ENCODE measurements at regions not wholly inside any gene's neighbourhood (a gene's known extent, or its start where the extent isn't known, plus 50 kb on each side); places are given as distances from the start of the nearest gene placed in this dataset.

- intact Hi-C loops (cut with DNase I): no loop called here
- DNase-seq: no peak
Measured at GRCh38 chr6:21457647-21458046, 135.9 kb upstream of the SOX4 start.

DNA sequence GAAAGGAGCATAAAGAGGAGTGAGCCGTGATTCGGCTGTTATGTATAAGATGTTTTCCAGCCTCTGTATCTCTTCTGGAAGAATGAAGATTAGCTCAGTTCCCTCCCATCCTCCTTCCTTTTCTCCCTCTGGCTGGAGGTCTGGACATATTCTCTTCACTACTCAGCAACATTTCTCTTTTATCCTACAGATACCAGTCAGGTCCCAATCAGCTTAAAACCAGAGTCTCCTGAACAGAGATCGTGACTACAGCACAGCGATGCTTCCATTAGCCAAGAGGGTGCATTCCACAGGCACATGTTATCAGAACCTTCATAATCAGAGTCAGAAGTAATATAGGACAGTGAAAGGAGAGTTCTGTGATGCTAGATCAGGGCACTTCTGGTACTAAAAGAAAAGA lies 133.9 kb upstream of the SOX4 start:
- DNase-seq: no peak
- intact Hi-C loops (cut with DNase I): no loop called here

GRCh38 chr6:21461844-21462518 lies 131.6 kb upstream of the SOX4 start:
- intact Hi-C loops (cut with DNase I): no loop called here
- DNase-seq: no peak

DNA sequence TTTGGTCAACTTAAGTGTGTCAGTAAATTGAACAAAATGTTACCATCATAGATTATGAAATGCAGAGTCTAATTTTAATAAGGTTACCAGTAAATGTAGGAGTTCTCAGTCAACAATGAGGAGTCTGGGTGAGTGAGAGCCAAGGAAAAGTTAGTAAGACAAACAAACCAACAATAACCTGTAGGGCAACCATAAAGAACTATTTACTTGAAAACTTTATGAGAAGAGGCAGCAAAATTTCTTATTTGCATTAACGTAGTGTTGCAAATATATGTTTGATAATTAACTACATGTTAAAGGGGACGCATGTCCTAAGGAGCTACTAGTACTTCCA lies 131.1 kb upstream of the SOX4 start:
- intact Hi-C loops (cut with DNase I): no loop called here
- DNase-seq: no peak

DNA sequence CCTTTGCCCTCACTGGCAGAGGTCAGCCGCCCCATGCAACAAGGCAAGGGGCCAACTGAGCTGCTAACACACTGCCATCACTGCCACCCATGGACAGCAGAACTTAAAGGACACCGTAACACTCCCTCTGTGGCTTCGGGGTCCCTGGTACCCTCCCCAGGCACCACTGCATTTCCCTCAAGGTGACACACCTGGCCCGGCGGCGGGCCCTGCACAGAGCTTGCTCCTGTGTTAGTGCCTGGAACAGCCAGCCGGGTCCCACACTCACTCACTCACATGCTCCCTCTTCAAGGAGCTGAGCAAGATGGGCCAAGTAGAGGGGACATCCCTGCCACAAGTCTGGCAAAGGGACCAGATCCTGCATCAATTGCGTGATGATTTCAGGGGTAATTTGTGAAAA lies 126.5 kb upstream of the SOX4 start:
- intact Hi-C loops (cut with DNase I): no loop called here
- DNase-seq: no peak

DNA sequence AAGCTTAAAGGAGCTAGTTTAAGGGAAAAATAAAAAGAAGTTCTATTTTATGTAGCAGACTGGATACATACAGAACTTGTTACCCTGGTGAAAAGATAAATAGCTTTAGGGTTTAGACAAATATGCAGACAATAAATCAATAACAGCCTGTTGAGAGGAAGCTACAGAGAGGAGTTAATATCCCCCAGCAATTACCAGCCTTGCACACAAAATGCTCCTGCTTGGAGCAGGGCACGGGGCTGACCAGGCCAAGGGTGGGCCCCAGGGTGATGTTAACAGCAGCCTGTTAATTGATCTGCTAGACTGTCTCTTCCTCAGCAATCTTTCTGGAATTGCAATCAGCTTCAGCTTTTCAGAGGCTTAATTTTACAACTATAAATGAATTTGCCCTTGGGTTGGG lies 125.1 kb upstream of the SOX4 start:
- DNase-seq: no peak
- intact Hi-C loops (cut with DNase I): no loop called here

DNA sequence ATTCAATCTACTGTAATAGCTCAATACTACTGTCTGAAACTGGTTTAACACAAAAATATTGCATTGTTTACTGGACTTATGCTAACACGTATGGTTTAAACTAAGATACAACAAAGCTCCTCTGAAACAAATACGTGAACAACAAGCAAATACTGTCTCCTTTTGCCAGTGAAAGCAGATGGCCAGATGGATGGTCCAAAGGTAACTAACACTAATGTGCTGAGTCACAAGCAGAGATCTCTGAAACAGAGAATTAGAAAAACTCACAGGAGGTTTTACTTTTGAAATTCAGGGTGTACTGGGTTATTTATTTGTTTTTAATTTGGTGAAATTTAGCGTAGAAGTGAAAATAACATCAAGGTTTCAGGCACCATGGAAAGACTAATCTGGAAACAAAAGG lies 124.3 kb upstream of the SOX4 start:
- DNase-seq: no peak
- intact Hi-C loops (cut with DNase I): no loop called here

GRCh38 chr6:21476112-21476511 lies 117.4 kb upstream of the SOX4 start:
- DNase-seq: no peak
- intact Hi-C loops (cut with DNase I): no loop called here

DNA sequence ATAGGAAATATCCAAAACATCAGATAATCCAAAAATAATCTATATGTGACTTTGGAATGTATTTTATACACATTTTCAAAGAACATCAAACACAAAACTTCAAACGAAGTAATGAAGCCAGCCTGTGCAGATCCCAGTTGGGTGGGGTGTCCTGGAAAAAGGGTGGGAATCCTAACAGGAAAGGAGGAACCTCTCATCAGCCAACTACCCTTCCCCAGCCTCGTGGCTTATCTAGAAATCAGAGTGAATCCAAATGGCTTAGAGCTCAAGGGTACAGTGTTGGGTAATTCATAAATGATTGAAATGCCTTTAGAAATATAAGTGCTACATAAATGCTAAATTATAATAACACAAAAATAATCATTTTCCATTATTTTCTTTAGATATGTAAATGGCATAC lies 115.1 kb upstream of the SOX4 start:
- no peak for DNase-seq
- intact Hi-C loops (cut with DNase I): no loop called here

DNA sequence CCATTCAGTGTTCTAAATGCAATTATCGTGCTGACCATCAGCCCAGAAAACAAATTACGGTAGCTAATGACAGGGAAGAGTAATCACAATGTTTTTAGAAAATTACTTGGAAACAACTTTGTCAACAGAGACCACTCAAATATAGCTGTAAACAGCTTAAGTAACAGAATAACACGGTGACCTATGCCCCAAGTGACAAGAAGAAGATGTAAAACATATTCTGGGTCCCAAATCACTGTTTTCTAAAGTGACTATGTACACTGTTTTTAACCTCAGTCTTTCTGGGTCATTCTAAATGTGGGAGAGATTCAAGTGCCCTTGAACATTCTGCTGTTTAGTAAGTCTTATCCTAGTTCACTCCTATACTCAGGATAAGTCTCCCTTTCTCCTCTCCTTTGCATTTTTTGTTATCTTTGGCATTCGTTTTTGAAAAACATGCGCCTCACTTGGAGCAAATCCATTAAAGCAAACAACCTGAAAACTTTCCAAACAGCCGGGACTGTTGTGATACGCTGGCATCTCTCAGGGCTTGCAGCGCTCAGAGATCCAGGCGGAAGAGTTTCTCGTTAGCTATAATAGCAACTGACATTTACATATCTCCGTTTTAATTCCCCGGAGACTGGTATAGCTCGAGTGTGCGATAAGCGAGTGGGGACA lies 114.5 kb upstream of the SOX4 start:
- DNase-seq: no peak
- intact Hi-C loops (cut with DNase I): no loop called here

- intact Hi-C loops (cut with DNase I): no loop called here
- DNase-seq: no peak
Measured at GRCh38 chr6:21486115-21486514, 107.4 kb upstream of the SOX4 start.

DNA sequence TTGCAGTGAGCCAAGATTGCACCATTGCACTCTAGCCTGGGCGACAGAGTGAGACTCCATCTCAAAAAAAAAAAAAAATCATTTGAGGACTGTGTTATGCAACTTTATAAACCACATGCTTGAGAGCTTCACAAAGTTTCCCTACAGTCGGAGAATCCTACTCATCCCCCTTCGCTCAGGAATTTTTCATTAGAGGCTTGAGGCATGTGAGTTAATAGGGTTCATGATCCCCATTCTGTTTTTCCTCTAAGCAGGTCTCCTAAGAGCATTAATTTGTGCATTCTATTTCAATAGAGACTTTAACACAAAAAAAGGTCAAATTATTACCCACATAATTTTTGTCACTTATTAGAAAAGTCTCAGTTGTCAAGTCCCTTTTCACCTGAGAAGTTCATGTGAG lies 103.7 kb upstream of the SOX4 start:
- intact Hi-C loops (cut with DNase I): no loop called here
- DNase-seq: no peak

DNA sequence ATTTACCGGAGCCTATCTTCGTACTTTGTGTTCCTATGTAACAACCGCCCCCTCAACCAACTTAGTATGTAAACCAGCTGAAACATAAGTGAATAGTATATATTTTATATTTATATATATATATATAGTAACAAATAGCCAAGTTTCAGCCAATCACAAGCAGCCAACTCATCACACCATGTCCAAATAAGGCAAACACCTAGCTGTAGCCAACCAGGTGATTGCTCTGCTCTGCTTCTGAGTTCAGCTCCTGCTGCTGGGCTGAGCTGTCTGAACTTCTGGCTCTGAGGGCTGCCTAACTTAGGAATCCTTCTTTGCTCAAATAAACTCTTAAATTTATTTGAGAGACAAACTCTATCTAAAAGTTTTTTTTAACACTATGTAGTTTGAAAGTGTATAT lies 101.6 kb upstream of the SOX4 start:
- intact Hi-C loops (cut with DNase I): no loop called here
- no peak for DNase-seq

- DNase-seq: no peak
- intact Hi-C loops (cut with DNase I): no loop called here
Measured at GRCh38 chr6:21494505-21494904, 99.0 kb upstream of the SOX4 start.

DNA sequence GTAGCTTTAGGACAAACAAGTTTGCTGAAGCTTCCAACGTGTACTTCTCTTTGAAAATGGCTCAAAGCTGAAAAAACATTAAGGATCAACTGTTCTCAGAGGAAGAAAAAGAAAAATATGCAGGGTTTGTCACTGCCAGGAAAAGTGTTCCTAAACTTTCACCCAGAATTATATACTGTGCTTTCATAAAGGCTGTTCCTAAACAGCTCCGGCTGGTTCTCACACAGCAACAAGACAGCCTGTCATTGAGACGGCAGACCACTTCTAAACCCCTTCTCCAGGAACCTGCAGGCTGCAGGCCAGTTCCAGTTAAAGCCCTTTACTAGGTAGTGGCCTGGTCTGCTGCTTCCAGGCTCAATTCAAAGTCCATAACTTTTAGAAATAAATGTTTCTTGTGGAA lies 97.4 kb upstream of the SOX4 start:
- intact Hi-C loops (cut with DNase I): no loop called here
- DNase-seq: no peak

GRCh38 chr6:21496706-21497105 lies 96.8 kb upstream of the SOX4 start:
- DNase-seq: no peak
- intact Hi-C loops (cut with DNase I): no loop called here

- no peak for DNase-seq
- intact Hi-C loops (cut with DNase I): no loop called here
Measured at GRCh38 chr6:21500314-21501020, 93.1 kb upstream of the SOX4 start.

GRCh38 chr6:21501021-21501354 lies 92.6 kb upstream of the SOX4 start:
- DNase-seq: no peak
- intact Hi-C loops (cut with DNase I): no loop called here

DNA sequence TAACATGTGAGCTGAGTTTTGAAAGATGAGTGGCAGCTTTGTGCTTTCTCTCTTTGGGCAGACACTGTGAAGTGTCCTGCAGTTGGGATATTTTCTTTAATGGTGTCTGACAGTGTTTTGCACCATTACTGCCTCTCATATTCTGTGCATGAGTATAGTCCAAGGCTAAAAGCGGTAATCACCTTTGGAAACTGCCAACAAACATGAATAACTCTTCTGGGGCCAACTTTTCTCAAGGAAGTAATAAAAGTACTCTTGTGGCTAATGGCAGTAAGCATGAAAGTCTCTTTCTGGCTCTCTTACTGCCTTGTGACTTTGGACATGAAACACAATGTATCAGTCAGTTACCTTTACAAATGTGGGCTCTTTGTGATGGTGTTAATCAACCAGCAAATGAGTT lies 91.7 kb upstream of the SOX4 start:
- intact Hi-C loops (cut with DNase I): no loop called here
- DNase-seq: no peak

- intact Hi-C loops (cut with DNase I): no loop called here
- no peak for DNase-seq
Measured at GRCh38 chr6:21502682-21503081, 90.9 kb upstream of the SOX4 start.

- intact Hi-C loops (cut with DNase I): no loop called here
- no peak for DNase-seq
Measured at GRCh38 chr6:21504790-21505189, 88.8 kb upstream of the SOX4 start.

GRCh38 chr6:21505574-21505990 lies 88.0 kb upstream of the SOX4 start:
- DNase-seq: no peak
- intact Hi-C loops (cut with DNase I): no loop called here
